T47D (cell line): ENCODE measurements at regions not wholly inside any gene's neighbourhood (a gene's known extent, or its start where the extent isn't known, plus 50 kb on each side); places are given as distances from the start of the nearest gene placed in this dataset.

ENCODE experiments used
- DNase-seq, 2 experiments: peaks; one replicate each; pipeline versions ENCODE4 v3.0.0 to v3.0.0-alpha.2; 2011 to 2012; ENCODE audit warnings: low read depth in 1 of 2, low spot score in 1 of 2
- JUND ChIP-seq: IDR thresholded peaks from 2 replicates; pipeline ENCODE4 v1.6.1; 2012; ENCODE audit warnings: low read depth
- in situ Hi-C: cut with HindIII; loops from 2 replicates; pipeline ENCODE4 v1.10.0; 2016; ENCODE audit warnings: low sequenced_read_pairs, low pct_unique_long_range_greater_than_20kb

- in situ Hi-C loops: no loop called here
- DNase-seq: no peak
- no peak for TF ChIP-seq JUND
Observed at GRCh38 chr1:94636624-94637023, 95.1 kb upstream of the F3 start.

- no peak for DNase-seq
- in situ Hi-C loops: no loop called here
- TF ChIP-seq JUND: no peak
Observed at GRCh38 chr1:94636100-94636499, 94.5 kb upstream of the F3 start.

DNA sequence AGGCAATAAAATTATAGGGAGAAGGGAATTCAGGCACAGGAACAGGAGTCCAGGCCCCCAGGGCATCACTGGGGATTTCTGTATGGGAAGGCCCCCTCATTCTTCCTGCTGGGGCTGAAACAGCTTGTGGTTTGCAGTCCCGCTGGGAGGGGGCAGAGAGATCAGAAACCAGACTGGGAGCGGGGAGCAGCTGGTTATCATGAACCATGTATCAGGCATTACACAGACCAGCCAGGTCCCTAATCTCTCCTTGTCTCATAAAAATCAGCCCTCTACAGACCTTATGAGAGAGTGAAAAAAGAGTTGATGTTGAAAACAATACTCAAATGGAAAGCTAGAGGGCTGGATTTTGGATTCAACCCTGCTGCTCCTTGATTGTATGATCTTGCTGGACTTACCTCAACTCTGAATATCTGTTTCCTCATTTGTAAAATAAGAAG is 93.4 kb upstream of the F3 start:
- in situ Hi-C loops: no loop called here
- DNase-seq: no peak
- TF ChIP-seq JUND: no peak

- no peak for TF ChIP-seq JUND
- in situ Hi-C loops: no loop called here
- DNase-seq: no peak
Observed at GRCh38 chr1:94633051-94633450, 91.5 kb upstream of the F3 start.

GRCh38 chr1:94629259-94630181 is 88.0 kb upstream of the F3 start:
- no peak for TF ChIP-seq JUND
- in situ Hi-C loops: no loop called here
- no peak for DNase-seq

DNA sequence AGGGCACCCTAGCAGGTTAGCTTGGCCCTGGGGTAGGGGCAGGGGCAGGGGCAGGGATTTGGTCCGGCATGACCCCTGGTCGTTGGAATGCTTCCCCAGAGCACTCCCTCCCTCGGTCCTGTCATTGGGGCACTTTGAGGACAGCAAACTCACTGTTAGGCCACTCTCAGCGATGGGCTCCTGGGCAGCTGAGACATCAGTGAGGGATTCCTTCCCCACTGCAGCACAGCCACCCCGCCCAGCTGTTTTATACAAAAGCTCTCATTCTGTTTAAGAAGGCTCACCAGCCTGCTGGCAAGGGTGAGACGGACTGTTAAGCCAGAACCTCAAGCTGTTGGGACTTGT is 86.9 kb upstream of the F3 start:
- in situ Hi-C loops: no loop called here
- TF ChIP-seq JUND: no peak
- DNase-seq: no peak

GRCh38 chr1:94627771-94628498 is 86.4 kb upstream of the F3 start:
- no peak for DNase-seq
- in situ Hi-C loops: no loop called here
- no peak for TF ChIP-seq JUND

GRCh38 chr1:94624203-94624602 is 82.6 kb upstream of the F3 start:
- TF ChIP-seq JUND: no peak
- DNase-seq: no peak
- in situ Hi-C loops: no loop called here

GRCh38 chr1:94623560-94624148 is 82.1 kb upstream of the F3 start:
- no peak for TF ChIP-seq JUND
- DNase-seq: no peak
- in situ Hi-C loops: no loop called here

GRCh38 chr1:94622757-94623156 is 81.2 kb upstream of the F3 start:
- no peak for TF ChIP-seq JUND
- DNase-seq: peak in 1 of 2 experiments; percentile 15
- in situ Hi-C loops: no loop called here

DNA sequence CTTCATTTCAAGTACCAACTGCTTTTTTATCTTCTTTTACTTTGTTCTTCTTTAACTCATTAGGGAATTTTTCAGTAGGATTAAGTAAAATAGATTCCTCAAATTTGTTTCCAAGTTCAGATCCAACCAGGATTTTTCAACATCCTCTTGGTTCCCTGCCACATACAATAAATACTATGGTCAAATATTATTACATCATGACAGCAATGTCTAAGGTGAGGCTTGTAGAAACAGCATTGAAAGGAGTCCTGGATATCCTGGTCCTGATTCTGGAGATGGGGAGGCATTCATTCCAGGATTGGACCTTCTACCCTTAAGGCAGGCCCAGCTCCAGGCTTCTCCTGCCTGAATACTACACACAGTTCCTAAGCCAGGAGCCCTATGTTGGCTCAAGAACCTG is 80.2 kb upstream of the F3 start:
- in situ Hi-C loops: no loop called here
- peak in 1 of 2 experiments; percentile 23 for DNase-seq
- no peak for TF ChIP-seq JUND

- peak in 1 of 2 experiments; percentile 18 for DNase-seq
- in situ Hi-C loops: no loop called here
- TF ChIP-seq JUND: no peak
Observed at GRCh38 chr1:94621395-94621794, 79.8 kb upstream of the F3 start.
